Mammary epithelial cell (primary cell): ENCODE measurements at regions not wholly inside any gene's neighbourhood (a gene's known extent, or its start where the extent isn't known, plus 50 kb on each side); places are given as distances from the start of the nearest gene placed in this dataset.

Experiments
- CTCF ChIP-seq, 2 donors: IDR thresholded peaks in 1 of 2; conservative IDR thresholded peaks in 1 of 2; 2 replicates each; pipeline ENCODE4 v1.5.1; 2011 to 2012; ENCODE audit warnings: inconsistent platforms in 2 of 2, low read length in 2 of 2, mild to moderate bottlenecking in 2 of 2, control low read depth in 1 of 2, low read depth in 1 of 2; ENCODE audit not compliant: insufficient read depth in 1 of 2; ENCODE audit errors: extremely low read depth in 1 of 2
- EZH2 ChIP-seq: IDR thresholded peaks from 2 replicates; pipeline ENCODE4 v1.6.1; 2012; ENCODE audit warnings: low read length, inconsistent platforms, borderline replicate concordance

- TF ChIP-seq CTCF (conservative IDR thresholded peaks at IDR 0.05 in 1 of 2, IDR thresholded peaks at IDR 0.05 in 1 of 2; ENCODE audit: extremely low read depth in 1 of 2, insufficient read depth in 1 of 2, low read depth in 1 of 2, low read length in 2 of 2), result no peak
- TF ChIP-seq EZH2, result no peak
Measured at GRCh38 chrX:39961441-39961840, 136.3 kb downstream of the BCOR start.
